Activated naive CD4-positive, alpha-beta T cell treated with anti-CD3 and anti-CD28 coated beads for 36 hours (primary cell): ENCODE measurements at regions not wholly inside any gene's neighbourhood (a gene's known extent, or its start where the extent isn't known, plus 50 kb on each side); places are given as distances from the start of the nearest gene placed in this dataset.
A peak's percentile ranks its signal among the peaks of the same experiment; 100 is the strongest.

Experiments
- CTCF ChIA-PET: fragments of 350-600 bp; sonication (Branson Sonifier 250); formaldehyde crosslinking; loops from one replicate; lab custom pipeline; 2021; ENCODE audit warnings: antibody characterized with exemption; lab: Charles Lee
- DNase-seq: peaks from one replicate; pipeline ENCODE4 v3.0.0-alpha.2; 2020
- H3K27ac Mint-ChIP-seq: one replicate; pipeline ENCODE4 v1.8.0; 2021; ENCODE audit warnings: mild to moderate bottlenecking, mixed read lengths
- H3K27me3 Mint-ChIP-seq: one replicate; pipeline ENCODE4 v1.8.0; 2021; ENCODE audit warnings: low read depth, mixed read lengths
- H3K36me3 Mint-ChIP-seq: one replicate; pipeline ENCODE4 v1.8.0; 2021; ENCODE audit warnings: low read depth, mixed read lengths
- H3K4me1 Mint-ChIP-seq: one replicate; pipeline ENCODE4 v1.8.0; 2021; ENCODE audit warnings: low read depth, mixed read lengths
- H3K4me3 Mint-ChIP-seq: one replicate; pipeline ENCODE4 v1.8.0; 2021; ENCODE audit warnings: mild to moderate bottlenecking, moderate library complexity, mixed read lengths
- H3K9me3 Mint-ChIP-seq: one replicate; pipeline ENCODE4 v1.8.0; 2021; ENCODE audit warnings: mixed read lengths
- intact Hi-C: fragments of 100-400 bp; cut with micrococcal nuclease; formaldehyde crosslinking; loops from one replicate; pipeline ENCODE4 v1.15.1; 2023

DNA sequence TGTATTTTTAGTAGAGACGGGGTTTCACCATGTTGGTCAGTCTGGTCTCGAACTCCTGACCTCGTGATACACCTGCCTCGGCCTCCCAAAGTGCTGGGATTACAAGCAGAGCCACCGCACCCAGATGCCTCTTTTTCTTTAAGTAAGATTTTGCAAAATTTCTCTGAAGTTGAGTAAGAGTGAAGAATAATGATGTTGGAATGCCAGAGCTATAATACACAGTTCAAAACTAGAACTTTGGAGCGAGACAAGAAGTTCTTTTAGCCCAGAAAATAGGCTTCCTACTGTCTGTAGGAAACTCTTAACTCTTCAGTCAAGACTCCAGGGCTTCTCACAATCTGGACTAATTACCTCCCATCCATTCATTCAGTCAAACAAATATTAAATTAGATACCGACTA, 51.4 kb downstream of the MARCHF4 start:
- no peak overlapping the region for H3K27ac Mint-ChIP-seq
- no peak for DNase-seq
- H3K4me1 Mint-ChIP-seq, result peaks cover 11% of the 10 kb centered on the region
- H3K9me3 Mint-ChIP-seq, result no peaks in the 10 kb centered on the region
- intact Hi-C loops, result no loop called here
- CTCF ChIA-PET, result no interaction called here
- no peak overlapping the region for H3K4me3 Mint-ChIP-seq
- H3K27me3 Mint-ChIP-seq, result no peaks in the 10 kb centered on the region
- no peaks in the 10 kb centered on the region for H3K36me3 Mint-ChIP-seq

DNA sequence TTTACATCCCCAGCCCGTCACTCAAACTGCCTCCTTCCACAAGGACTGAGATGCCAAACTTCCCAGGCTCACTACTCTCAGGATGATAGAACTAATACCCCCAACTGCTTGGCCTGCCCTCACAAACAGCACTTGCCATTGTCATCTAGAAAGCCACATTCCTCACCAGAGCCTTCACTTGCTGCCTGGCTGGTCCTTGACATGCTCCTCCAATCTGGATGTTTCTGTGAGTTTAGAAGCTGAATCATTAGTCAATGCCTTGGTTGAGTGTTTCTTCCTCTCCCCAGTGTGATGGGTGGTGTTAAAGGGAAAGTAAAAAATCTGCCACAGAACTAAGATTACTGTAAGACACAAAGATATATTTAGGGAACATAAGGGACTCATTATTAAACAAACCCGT, 52.5 kb downstream of the MARCHF4 start:
- H3K27ac Mint-ChIP-seq, result no peak overlapping the region
- H3K36me3 Mint-ChIP-seq, result no peaks in the 10 kb centered on the region
- no peak for DNase-seq
- peaks cover 11% of the 10 kb centered on the region for H3K4me1 Mint-ChIP-seq
- CTCF ChIA-PET, result no interaction called here
- H3K27me3 Mint-ChIP-seq, result no peaks in the 10 kb centered on the region
- no peak overlapping the region for H3K4me3 Mint-ChIP-seq
- H3K9me3 Mint-ChIP-seq, result no peaks in the 10 kb centered on the region
- intact Hi-C loops, result loop anchor here (10.0 kb wide), 1 partner anchor 345 kb away; no protein-coding TSS in a partner anchor

DNA sequence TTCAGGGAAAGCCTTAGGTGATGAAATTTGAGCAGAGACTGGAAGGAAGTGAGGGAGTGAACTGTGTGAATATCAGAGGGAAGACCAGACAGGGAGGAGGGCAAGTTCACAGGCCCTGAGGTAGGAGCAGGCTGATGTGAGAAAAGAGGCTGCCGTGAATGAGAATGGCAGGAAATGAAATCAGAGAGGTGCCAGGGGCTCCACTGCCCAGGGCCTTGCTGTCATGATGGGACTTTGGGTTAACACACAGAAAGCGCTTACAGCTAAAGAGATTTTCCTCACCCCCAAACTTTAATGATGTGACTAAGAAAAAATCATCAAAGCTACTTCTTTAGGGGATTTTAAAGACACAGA, 53.8 kb downstream of the MARCHF4 start:
- no peaks in the 10 kb centered on the region for H3K36me3 Mint-ChIP-seq

DNA sequence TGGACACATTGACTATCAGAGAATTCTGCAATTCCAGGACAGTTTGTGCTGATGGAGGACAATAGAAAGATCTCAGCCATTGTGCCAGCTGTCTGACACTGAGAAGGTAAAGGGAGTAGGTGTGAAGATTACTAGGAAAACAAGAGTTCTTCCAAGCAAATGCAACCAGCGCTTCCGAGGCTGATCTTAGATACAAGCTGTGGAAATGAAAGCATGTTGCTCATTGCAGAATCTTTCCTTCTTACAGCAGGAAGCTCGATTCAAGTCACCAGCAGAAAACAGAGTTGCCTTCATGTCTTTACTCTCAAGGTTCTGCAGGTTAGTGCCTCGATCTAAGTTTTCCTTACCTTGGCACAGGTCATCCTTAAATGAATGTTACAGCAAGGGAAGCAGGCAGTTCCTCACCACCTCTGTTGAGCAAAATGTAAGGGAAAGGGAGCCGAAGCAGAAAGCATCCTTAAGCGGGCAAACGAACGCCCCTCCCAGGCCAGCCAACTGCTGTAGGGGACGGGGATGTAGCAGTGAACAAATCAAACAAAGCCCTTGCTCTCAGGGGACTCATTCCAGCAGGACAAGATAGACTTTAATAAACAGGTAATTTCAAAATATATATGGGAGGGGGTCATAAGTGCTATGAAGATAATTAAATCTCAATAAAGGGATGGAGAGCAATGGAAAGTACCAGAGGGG, 54.3 kb downstream of the MARCHF4 start:
- no peaks in the 10 kb centered on the region for H3K36me3 Mint-ChIP-seq
- no peaks in the 10 kb centered on the region for H3K9me3 Mint-ChIP-seq
- H3K4me1 Mint-ChIP-seq, result peaks cover 11% of the 10 kb centered on the region
- no peak overlapping the region for H3K4me3 Mint-ChIP-seq
- DNase-seq, result no peak
- CTCF ChIA-PET, result interaction anchor here (0.9 kb wide), 1 partner anchor 86 kb away, joined by 3 read pairs; no protein-coding TSS in a partner anchor
- no peaks in the 10 kb centered on the region for H3K27me3 Mint-ChIP-seq
- intact Hi-C loops, result loop anchor here (10.0 kb wide), 1 partner anchor 347 kb away; no protein-coding TSS in a partner anchor
- no peak overlapping the region for H3K27ac Mint-ChIP-seq

More for the DNA sequence above, 53.8 kb downstream of the MARCHF4 start:
- Mint-ChIP-seq H3K27me3 (no peaks in the 10 kb centered on the region), H3K27ac (no peak overlapping the region), H3K4me3 (no peak overlapping the region), H3K4me1 (peaks cover 11% of the 10 kb centered on the region), H3K9me3 (no peaks in the 10 kb centered on the region)
- intact Hi-C loops, result loop anchor here (10.0 kb wide), 1 partner anchor 346 kb away; no protein-coding TSS in a partner anchor
- peak; percentile 21 for DNase-seq
- CTCF ChIA-PET, result interaction anchor here (0.9 kb wide), 1 partner anchor 86 kb away, joined by 3 read pairs; no protein-coding TSS in a partner anchor

DNA sequence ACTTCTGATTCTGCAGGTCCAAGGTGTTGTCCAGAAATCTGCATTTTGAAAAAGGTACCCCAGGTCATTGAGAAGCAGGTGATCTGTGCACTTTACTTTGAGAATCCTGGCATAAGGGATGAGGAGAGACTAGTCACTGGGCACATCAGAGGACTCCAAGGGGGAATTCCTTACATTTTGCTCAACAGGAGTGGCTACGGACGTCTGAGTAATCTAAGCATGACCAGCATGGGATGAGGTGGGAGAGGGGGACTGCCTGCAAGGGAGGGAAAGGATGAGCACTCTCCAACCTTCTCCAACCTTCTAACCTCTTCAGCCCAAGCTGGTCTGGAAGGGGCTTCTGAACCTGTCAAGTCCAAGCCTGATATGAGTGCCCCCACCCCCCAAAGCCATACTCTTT, 55.5 kb downstream of the MARCHF4 start:
- no peaks in the 10 kb centered on the region for H3K36me3 Mint-ChIP-seq
- DNase-seq, result no peak
- H3K4me3 Mint-ChIP-seq, result no peak overlapping the region
- intact Hi-C loops, result loop anchor here (10.0 kb wide), 1 partner anchor 348 kb away; no protein-coding TSS in a partner anchor
- H3K9me3 Mint-ChIP-seq, result no peaks in the 10 kb centered on the region
- peaks cover 11% of the 10 kb centered on the region for H3K4me1 Mint-ChIP-seq
- H3K27me3 Mint-ChIP-seq, result no peaks in the 10 kb centered on the region
- H3K27ac Mint-ChIP-seq, result no peak overlapping the region
- CTCF ChIA-PET, result interaction anchor here (0.6 kb wide), 1 partner anchor 55 kb away, joined by 3 read pairs; no protein-coding TSS in a partner anchor

DNA sequence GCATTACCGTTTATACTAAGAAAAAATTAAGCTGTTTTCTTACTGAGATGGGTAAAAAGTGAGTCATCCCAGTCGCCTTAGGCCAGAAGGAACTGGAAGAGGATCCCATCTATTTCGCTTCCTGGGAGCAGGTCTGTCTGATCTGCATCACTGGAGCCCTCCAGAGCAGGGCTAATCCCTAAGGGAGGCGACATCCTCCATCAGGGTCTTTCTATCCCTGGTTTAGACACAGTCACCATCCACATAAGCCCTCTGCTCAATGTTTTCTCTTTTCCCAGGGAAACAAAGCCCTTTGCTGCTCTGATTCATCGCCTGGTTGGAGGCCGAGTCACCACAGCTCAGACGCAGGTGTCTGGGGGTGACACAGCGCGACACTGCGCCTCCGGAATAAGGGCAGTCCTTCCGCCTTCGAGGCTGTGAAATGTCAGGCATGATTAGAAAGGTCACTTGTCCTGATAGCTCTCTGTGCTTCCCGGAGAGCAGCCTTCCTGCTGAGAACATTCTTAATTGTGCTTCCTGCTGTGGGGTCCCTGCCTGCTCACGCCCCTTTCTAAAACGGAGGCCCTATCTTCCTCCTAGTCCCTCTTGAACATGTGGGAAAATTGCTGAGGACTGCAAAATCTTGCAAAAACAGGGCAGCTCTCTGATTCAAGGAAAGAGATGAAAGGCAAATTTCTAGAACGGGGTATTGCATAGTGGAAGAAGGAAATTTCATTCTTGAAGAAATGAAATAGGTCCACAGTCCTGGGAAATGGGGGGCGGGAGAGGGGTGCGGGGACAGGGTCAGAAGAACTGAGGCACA, 56.3 kb downstream of the MARCHF4 start:
- Mint-ChIP-seq H3K9me3 (no peaks in the 10 kb centered on the region), H3K4me3 (no peak overlapping the region), H3K36me3 (no peaks in the 10 kb centered on the region), H3K27me3 (no peaks in the 10 kb centered on the region), H3K4me1 (peaks cover 11% of the 10 kb centered on the region), H3K27ac (no peak overlapping the region)
- CTCF ChIA-PET, result interaction anchor here (1.1 kb wide), 1 partner anchor 167 kb away, joined by 3 read pairs; no protein-coding TSS in a partner anchor
- intact Hi-C loops, result loop anchor here (10.0 kb wide), 1 partner anchor 349 kb away; no protein-coding TSS in a partner anchor
- no peak for DNase-seq

DNA sequence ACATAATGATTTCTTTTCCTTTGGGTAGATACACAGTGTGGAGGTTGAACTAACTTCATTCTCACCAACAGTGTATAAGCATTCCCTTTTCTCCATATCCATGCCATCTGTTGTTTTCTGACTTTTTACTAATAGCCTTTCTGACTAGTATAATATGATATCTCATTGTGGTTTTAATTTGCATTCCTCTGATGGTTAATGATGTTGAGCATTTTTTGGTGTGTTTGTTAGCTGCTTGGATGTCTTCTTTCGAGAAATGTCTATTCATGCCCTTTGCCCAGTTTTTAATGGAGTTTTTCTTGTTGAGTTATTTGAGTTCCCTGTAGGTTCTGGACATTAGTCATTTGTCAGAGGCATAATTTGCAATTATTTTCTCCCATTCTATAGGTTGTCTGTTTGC, 59.8 kb downstream of the MARCHF4 start:
- no peak overlapping the region for H3K27ac Mint-ChIP-seq
- no peaks in the 10 kb centered on the region for H3K27me3 Mint-ChIP-seq
- H3K4me3 Mint-ChIP-seq, result no peak overlapping the region
- DNase-seq, result no peak
- H3K9me3 Mint-ChIP-seq, result no peaks in the 10 kb centered on the region
- intact Hi-C loops, result loop anchor here (10.0 kb wide), 1 partner anchor 352 kb away; no protein-coding TSS in a partner anchor
- CTCF ChIA-PET, result no interaction called here
- H3K36me3 Mint-ChIP-seq, result no peaks in the 10 kb centered on the region
- no peaks in the 10 kb centered on the region for H3K4me1 Mint-ChIP-seq

DNA sequence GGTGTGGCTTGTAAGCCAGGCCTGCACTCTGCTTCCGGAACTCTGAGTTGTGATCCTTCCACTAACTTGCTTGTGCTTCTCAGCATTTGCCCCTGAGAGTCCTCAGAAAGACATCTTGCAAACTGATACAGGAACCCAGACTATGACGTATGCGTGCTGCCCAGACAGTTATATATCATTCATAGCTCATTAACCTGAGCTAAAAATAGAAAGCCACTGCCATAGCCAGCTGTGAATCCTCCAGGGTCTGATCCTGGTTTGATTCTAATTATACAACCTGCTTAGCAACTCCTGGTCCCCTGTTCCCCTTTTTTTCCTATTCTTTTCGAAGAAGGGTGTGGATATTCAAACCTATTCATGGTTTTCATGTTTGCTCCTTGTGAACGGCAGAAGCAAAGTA, 63.7 kb downstream of the MARCHF4 start:
- no peak overlapping the region for H3K27ac Mint-ChIP-seq
- H3K27me3 Mint-ChIP-seq, result no peaks in the 10 kb centered on the region
- CTCF ChIA-PET, result interaction anchor here (0.6 to 1.3 kb wide), 2 partner anchors 96 to 389 kb away, joined by 3 to 4 read pairs; no protein-coding TSS in a partner anchor
- H3K4me3 Mint-ChIP-seq, result no peak overlapping the region
- intact Hi-C loops, result no loop called here
- H3K36me3 Mint-ChIP-seq, result no peaks in the 10 kb centered on the region
- no peaks in the 10 kb centered on the region for H3K4me1 Mint-ChIP-seq
- no peaks in the 10 kb centered on the region for H3K9me3 Mint-ChIP-seq
- no peak for DNase-seq

DNA sequence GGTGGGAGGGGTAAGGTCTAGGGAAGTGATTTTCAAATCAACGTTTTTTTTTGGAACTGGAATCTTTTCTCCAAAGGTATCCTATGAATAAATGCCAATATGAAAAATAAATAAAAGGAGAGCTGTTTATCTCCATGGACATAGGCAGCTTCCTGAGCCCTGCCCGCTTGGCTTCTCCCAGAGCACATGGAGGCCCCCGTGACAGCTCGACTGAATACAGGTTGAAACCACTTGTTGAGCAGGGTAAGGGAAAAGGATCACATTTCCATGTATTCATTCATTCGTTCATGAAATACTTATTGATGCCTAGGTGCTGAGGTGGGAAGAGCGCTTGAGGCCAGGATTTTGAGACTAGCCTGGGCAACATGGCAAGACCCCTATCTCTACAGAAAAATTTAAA, 64.8 kb downstream of the MARCHF4 start:
- H3K27me3 Mint-ChIP-seq, result no peaks in the 10 kb centered on the region
- no peak overlapping the region for H3K27ac Mint-ChIP-seq
- no peak for DNase-seq
- no peaks in the 10 kb centered on the region for H3K4me1 Mint-ChIP-seq
- H3K9me3 Mint-ChIP-seq, result no peaks in the 10 kb centered on the region
- intact Hi-C loops, result no loop called here
- H3K36me3 Mint-ChIP-seq, result no peaks in the 10 kb centered on the region
- CTCF ChIA-PET, result interaction anchor here (0.8 kb wide), 1 partner anchor 307 kb away, joined by 3 read pairs; no protein-coding TSS in a partner anchor
- no peak overlapping the region for H3K4me3 Mint-ChIP-seq

DNA sequence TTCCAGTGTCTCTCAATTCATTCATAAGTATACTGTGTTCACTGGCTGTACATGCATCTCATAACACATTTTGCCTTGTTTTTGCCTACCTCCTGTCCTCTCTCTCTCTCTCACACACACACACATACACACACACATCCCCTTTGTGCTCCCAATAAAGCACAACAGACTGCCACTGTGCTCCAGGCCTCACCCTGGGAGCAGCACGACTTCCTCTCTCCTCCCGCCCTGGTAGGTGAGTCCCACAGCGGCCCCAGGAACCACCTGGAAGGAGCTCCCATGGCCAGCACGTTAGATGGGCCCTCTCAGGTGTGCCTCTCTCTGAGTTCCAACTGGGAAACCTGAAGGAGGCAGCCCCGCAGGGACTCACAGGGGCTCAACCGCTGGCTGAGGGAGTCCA, 65.4 kb downstream of the MARCHF4 start:
- H3K27ac Mint-ChIP-seq, result no peak overlapping the region
- H3K4me1 Mint-ChIP-seq, result no peaks in the 10 kb centered on the region
- no peak for DNase-seq
- intact Hi-C loops, result no loop called here
- CTCF ChIA-PET, result no interaction called here
- H3K9me3 Mint-ChIP-seq, result no peaks in the 10 kb centered on the region
- H3K36me3 Mint-ChIP-seq, result no peaks in the 10 kb centered on the region
- H3K27me3 Mint-ChIP-seq, result no peaks in the 10 kb centered on the region
- no peak overlapping the region for H3K4me3 Mint-ChIP-seq

DNA sequence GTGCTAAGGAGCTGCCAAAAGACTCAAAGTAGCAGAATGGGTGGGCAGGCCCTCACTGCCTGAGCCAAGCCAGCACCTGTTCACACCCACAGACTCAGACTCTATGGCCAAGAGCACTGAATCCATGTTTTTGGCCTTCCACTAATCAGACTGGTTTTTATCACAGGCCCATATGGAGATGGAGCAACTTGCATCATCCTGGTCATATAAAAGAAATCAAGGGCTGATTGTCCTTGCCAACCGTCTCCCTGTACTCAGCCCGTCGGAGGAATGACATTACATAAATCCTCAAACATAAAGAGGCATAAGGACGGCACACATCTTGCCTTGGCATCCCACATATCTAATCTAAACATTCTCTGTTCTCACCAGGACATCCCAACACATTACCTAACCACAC, 66.7 kb downstream of the MARCHF4 start:
- H3K27ac Mint-ChIP-seq, result no peak overlapping the region

DNA sequence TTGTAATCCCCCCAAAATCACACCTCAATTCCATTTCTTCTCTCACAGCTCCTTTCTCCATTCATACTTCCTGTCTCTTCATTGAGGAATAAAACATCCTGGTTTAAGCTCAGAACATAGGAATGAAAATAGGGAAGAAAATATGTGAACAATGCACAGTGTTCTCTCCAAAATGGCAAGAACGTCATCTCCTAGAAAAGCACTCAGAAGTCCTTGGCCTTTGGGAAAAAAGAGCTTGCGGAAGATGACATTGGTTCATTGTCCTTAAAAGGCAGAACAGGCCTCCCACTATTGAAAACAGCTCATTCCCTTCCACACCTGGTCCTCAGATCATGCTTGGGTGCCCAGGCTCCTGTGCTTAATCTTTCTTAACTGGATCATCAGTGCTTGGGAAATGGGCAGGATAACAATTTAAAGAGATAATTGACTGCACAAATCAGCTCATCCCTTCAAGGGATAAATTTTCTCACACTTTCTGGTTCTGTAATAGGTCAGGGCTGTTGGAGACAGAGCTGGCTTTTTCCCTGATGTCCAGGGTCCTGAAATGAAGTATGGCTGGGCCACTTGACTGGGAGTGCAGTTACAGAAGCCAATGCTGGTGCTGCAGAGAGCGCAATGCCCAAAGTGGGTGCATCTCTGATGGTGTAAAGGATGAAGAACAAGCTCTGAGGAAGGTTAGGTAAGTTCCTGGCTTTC, 69.2 kb downstream of the MARCHF4 start:
- no peak for DNase-seq
- H3K4me1 Mint-ChIP-seq, result no peaks in the 10 kb centered on the region
- intact Hi-C loops, result no loop called here
- no peaks in the 10 kb centered on the region for H3K9me3 Mint-ChIP-seq
- no peak overlapping the region for H3K4me3 Mint-ChIP-seq
- no peaks in the 10 kb centered on the region for H3K27me3 Mint-ChIP-seq
- no peaks in the 10 kb centered on the region for H3K36me3 Mint-ChIP-seq
- no peak overlapping the region for H3K27ac Mint-ChIP-seq
- CTCF ChIA-PET, result no interaction called here

More for the DNA sequence above, 66.7 kb downstream of the MARCHF4 start:
- Mint-ChIP-seq H3K9me3 (no peaks in the 10 kb centered on the region), H3K4me3 (no peak overlapping the region), H3K4me1 (no peaks in the 10 kb centered on the region), H3K27me3 (no peaks in the 10 kb centered on the region), H3K36me3 (no peaks in the 10 kb centered on the region)
- DNase-seq, result no peak
- CTCF ChIA-PET, result interaction anchor here (0.7 kb wide), 1 partner anchor 108 kb away, joined by 3 read pairs; no protein-coding TSS in a partner anchor
- intact Hi-C loops, result no loop called here
